ENCODE measurements at regions not wholly inside any gene's neighbourhood (a gene's known extent, or its start where the extent isn't known, plus 50 kb on each side); places are given as distances from the start of the nearest gene placed in this dataset.

GRCh38 chr6:82080767-82081166, 166.8 kb downstream of the IBTK start:
- DNase-seq (ENCODE audit: low spot score), result no peak
- no peak for TF ChIP-seq CTCF (IDR thresholded peaks at IDR 0.05; ENCODE audit: extremely low read depth, missing control alignments)

GRCh38 chr6:82078286-82078908, 169.1 kb downstream of the IBTK start:
- no peak for DNase-seq (ENCODE audit: low spot score)
- no peak for TF ChIP-seq CTCF (IDR thresholded peaks at IDR 0.05; ENCODE audit: extremely low read depth, missing control alignments)

GRCh38 chr6:82076916-82077315, 170.6 kb downstream of the IBTK start:
- TF ChIP-seq CTCF (IDR thresholded peaks at IDR 0.05; ENCODE audit: extremely low read depth, missing control alignments), result no peak
- no peak for DNase-seq (ENCODE audit: low spot score)

- no peak for TF ChIP-seq CTCF (IDR thresholded peaks at IDR 0.05; ENCODE audit: extremely low read depth, missing control alignments)
- no peak for DNase-seq (ENCODE audit: low spot score)
These were observed 173.0 kb downstream of the IBTK start for GRCh38 chr6:82074556-82074955.

GRCh38 chr6:82073484-82073883, 174.1 kb downstream of the IBTK start:
- TF ChIP-seq CTCF (IDR thresholded peaks at IDR 0.05; ENCODE audit: extremely low read depth, missing control alignments), result no peak
- no peak for DNase-seq (ENCODE audit: low spot score)

GRCh38 chr6:82072751-82073150, 174.8 kb downstream of the IBTK start:
- DNase-seq (ENCODE audit: low spot score), result no peak

GRCh38 chr6:82072121-82072521, 175.4 kb downstream of the IBTK start:
- TF ChIP-seq CTCF (IDR thresholded peaks at IDR 0.05; ENCODE audit: extremely low read depth, missing control alignments), result no peak

More at GRCh38 chr6:82072751-82073150, 174.8 kb downstream of the IBTK start:
- no peak for TF ChIP-seq CTCF (IDR thresholded peaks at IDR 0.05; ENCODE audit: extremely low read depth, missing control alignments)

More at GRCh38 chr6:82072121-82072521, 175.4 kb downstream of the IBTK start:
- no peak for DNase-seq (ENCODE audit: low spot score)

All from GM20000 (cell line).